Sigmoid colon (tissue), 6 donors: ENCODE measurements at regions not wholly inside any gene's neighbourhood (a gene's known extent, or its start where the extent isn't known, plus 50 kb on each side); places are given as distances from the start of the nearest gene placed in this dataset.
"Not testable (repeated sequence)": the region's sequence is repeated elsewhere in the genome, so short reads cannot be mapped to it uniquely, and the experiment has no call there.

ENCODE experiments used
- DNase-seq: peaks from one replicate; pipeline ENCODE4 v3.0.0-alpha.2; 2019
- H3K27ac ChIP-seq, 4 donors: fragments of 200-600 bp; sonication (generic); one replicate each; pipeline ENCODE4 v1.5.1; 2016 to 2019; ENCODE audit warnings: mild to moderate bottlenecking in 1 of 4
- H3K27me3 ChIP-seq, 3 donors: fragments of 200-600 bp; sonication (generic); one replicate each; pipeline ENCODE4 v1.5.1; 2019; ENCODE audit warnings: mild to moderate bottlenecking in 1 of 3
- H3K36me3 ChIP-seq, 4 donors: fragments of 200-600 bp; sonication (generic); one replicate each; pipeline ENCODE4 v1.5.1; 2016 to 2019
- H3K4me1 ChIP-seq, 4 donors: fragments of 200-600 bp; sonication (generic); one replicate each; pipeline ENCODE4 v1.5.1; 2017 to 2019
- H3K4me3 ChIP-seq, 4 donors: fragments of 200-600 bp; sonication (generic); one replicate each; pipeline ENCODE4 v1.5.1; 2017 to 2019; ENCODE audit warnings: mild to moderate bottlenecking in 2 of 4, moderate library complexity in 1 of 4
- H3K9me3 ChIP-seq, 4 donors: fragments of 200-600 bp in 3 of 4; sonication (generic) in 3 of 4; one replicate each; pipeline versions ENCODE4 v1.5.1 to v1.6.1; 2013 to 2019
- CTCF ChIP-seq, 4 experiments: fragments of 450-650 bp in 3 of 4; fragments of 200-600 bp in 1 of 4; IDR thresholded peaks; one replicate each; pipeline ENCODE4 v1.5.1; 2016 to 2019; ENCODE audit warnings: antibody characterized with exemption in 4 of 4, mild to moderate bottlenecking in 3 of 4, moderate library complexity in 2 of 4
- EP300 ChIP-seq, 4 donors: sonication (generic); formaldehyde crosslinking; IDR thresholded peaks; one replicate each; pipeline ENCODE4 v1.6.1; 2017; ENCODE audit warnings: antibody characterized with exemption in 4 of 4
- POLR2A ChIP-seq, 2 donors: fragments of 450-650 bp; IDR thresholded peaks; one replicate each; pipeline ENCODE4 v1.6.1; 2016; ENCODE audit warnings: antibody characterized with exemption in 2 of 2, mild to moderate bottlenecking in 2 of 2, moderate library complexity in 2 of 2
- POLR2AphosphoS5 ChIP-seq, 4 donors: sonication (generic); formaldehyde crosslinking; IDR thresholded peaks; one replicate each; pipeline ENCODE4 v1.6.1; 2017; ENCODE audit warnings: antibody characterized with exemption in 4 of 4
- WGBS, 2 donors: extraction: QIAGEN DNeasy Blood & Tissue Kit; methylation state at CpG; one replicate each; pipeline ENCODE4 v1.1.7; 2013; 5-methylcytosine and 5-hydroxymethylcytosine counted together
- intact Hi-C: fragments of 100-400 bp; cut with DNase I; formaldehyde crosslinking; loops from one replicate; pipeline ENCODE4 v1.15.1; 2023
- donor health status: healthy with polysubstance abuse.
- donor health status: healthy.

- WGBS, 2 donors: 91 to 93% methylated on average over 1 of the region's 1 CpG
- intact Hi-C loops: no loop called here
- Histone ChIP-seq H3K4me1 (no peaks in the 10 kb centered on the region), H3K27ac (no peak overlapping the region), H3K4me3 (no peak overlapping the region), H3K9me3 (no peaks in the 10 kb centered on the region), H3K27me3 (no peaks in the 10 kb centered on the region), H3K36me3 (no peaks in the 10 kb centered on the region)
- TF ChIP-seq EP300 (IDR thresholded peaks at IDR 0.05) (no peak), CTCF (IDR thresholded peaks at IDR 0.05) (no peak), POLR2A (IDR thresholded peaks at IDR 0.05) (no peak), POLR2AphosphoS5 (IDR thresholded peaks at IDR 0.05) (no peak)
- DNase-seq: no peak
These were observed 131.6 kb downstream of the UTRN start for GRCh38 chr6:144416773-144417172.

GRCh38 chr6:144417681-144418080 lies 132.5 kb downstream of the UTRN start:
- DNase-seq: no peak
- intact Hi-C loops: no loop called here
- Histone ChIP-seq H3K36me3 (peaks cover 0 to under 1% (median 0%) of the 10 kb centered on the region in 4 donors), H3K27ac (no peak overlapping the region), H3K9me3 (no peaks in the 10 kb centered on the region), H3K27me3 (no peaks in the 10 kb centered on the region), H3K4me3 (no peak overlapping the region), H3K4me1 (no peaks in the 10 kb centered on the region)
- no peak for TF ChIP-seq POLR2A (IDR thresholded peaks at IDR 0.05)
- TF ChIP-seq CTCF (IDR thresholded peaks at IDR 0.05): no peak
- TF ChIP-seq POLR2AphosphoS5 (IDR thresholded peaks at IDR 0.05): no peak
- no peak for TF ChIP-seq EP300 (IDR thresholded peaks at IDR 0.05)

GRCh38 chr6:144418959-144419545 lies 133.9 kb downstream of the UTRN start:
- Histone ChIP-seq H3K27me3 (no peaks in the 10 kb centered on the region), H3K36me3 (peaks cover 0 to 15% (median 0%) of the 10 kb centered on the region in 4 donors), H3K9me3 (no peaks in the 10 kb centered on the region), H3K27ac (no peak overlapping the region), H3K4me1 (no peaks in the 10 kb centered on the region), H3K4me3 (no peak overlapping the region)
- no peak for TF ChIP-seq EP300 (IDR thresholded peaks at IDR 0.05)
- TF ChIP-seq CTCF (IDR thresholded peaks at IDR 0.05): no peak
- no peak for TF ChIP-seq POLR2A (IDR thresholded peaks at IDR 0.05)
- TF ChIP-seq POLR2AphosphoS5 (IDR thresholded peaks at IDR 0.05): no peak
- DNase-seq: no peak
- WGBS, 2 donors: 73 to 82% methylated on average over 6 of the region's 6 CpGs
- intact Hi-C loops: no loop called here

- Histone ChIP-seq H3K27me3 (no peaks in the 10 kb centered on the region), H3K9me3 (no peaks in the 10 kb centered on the region), H3K4me3 (no peak overlapping the region), H3K27ac (no peak overlapping the region), H3K4me1 (no peaks in the 10 kb centered on the region), H3K36me3 (peaks cover 0 to 38% (median 2%) of the 10 kb centered on the region in 4 donors)
- 52 to 72% methylated on average over 3 of the region's 3 CpGs for WGBS, 2 donors
- no peak for DNase-seq
- intact Hi-C loops: no loop called here
- TF ChIP-seq POLR2AphosphoS5 (IDR thresholded peaks at IDR 0.05) (no peak), CTCF (IDR thresholded peaks at IDR 0.05) (no peak), EP300 (IDR thresholded peaks at IDR 0.05) (no peak), POLR2A (IDR thresholded peaks at IDR 0.05) (no peak)
These were observed 138.0 kb downstream of the UTRN start for GRCh38 chr6:144423167-144423566.

- Histone ChIP-seq H3K4me3 (no peak overlapping the region), H3K27me3 (no peaks in the 10 kb centered on the region), H3K9me3 (no peaks in the 10 kb centered on the region), H3K36me3 (peaks cover 0 to 40% (median 2%) of the 10 kb centered on the region in 4 donors), H3K4me1 (no peaks in the 10 kb centered on the region), H3K27ac (no peak overlapping the region)
- WGBS, 2 donors: 98 to 100% methylated on average over 1 of the region's 1 CpG
- intact Hi-C loops: no loop called here
- no peak for DNase-seq
- no peak for TF ChIP-seq EP300 (IDR thresholded peaks at IDR 0.05)
- TF ChIP-seq CTCF (IDR thresholded peaks at IDR 0.05): no peak
- no peak for TF ChIP-seq POLR2A (IDR thresholded peaks at IDR 0.05)
These were observed 144.6 kb downstream of the UTRN start for GRCh38 chr6:144429753-144430152.

- H3K4me1 ChIP-seq, H3K27ac ChIP-seq, H3K4me3 ChIP-seq, intact Hi-C loops, DNase-seq, H3K9me3 ChIP-seq, H3K27me3 ChIP-seq: not testable (repeated sequence)
- H3K36me3 ChIP-seq: peaks cover 0 to 43% (median 0%) of the 10 kb centered on the region in 4 donors
- WGBS, 2 donors: 96 to 97% methylated on average over 23 to 24 of the region's 24 CpGs
These were observed 148.3 kb downstream of the UTRN start for GRCh38 chr6:144433446-144433845.
